A549 (cell line): ENCODE measurements at regions not wholly inside any gene's neighbourhood (a gene's known extent, or its start where the extent isn't known, plus 50 kb on each side); places are given as distances from the start of the nearest gene placed in this dataset.

Source experiments
- EP300 ChIP-seq, 2 experiments: fragments of >200 bp; sonication (Bioruptor Twin); formaldehyde crosslinking; IDR thresholded peaks; 2 replicates in 1 of 2; 3 replicates in 1 of 2; pipeline ENCODE4 v1.6.1; 2016 to 2017
- JUNB ChIP-seq: fragments of >200 bp; sonication (Bioruptor Twin); formaldehyde crosslinking; IDR thresholded peaks from 2 replicates; pipeline ENCODE4 v1.6.1; 2016
- PHF8 ChIP-seq: fragments of 200-600 bp; sonication (generic); IDR thresholded peaks from 2 replicates; pipeline ENCODE4 v1.6.1; 2016; ENCODE audit warnings: low read depth, mild to moderate bottlenecking, antibody characterized with exemption, moderate library complexity, borderline replicate concordance
- RAD21 ChIP-seq, 2 experiments: fragments of >200 bp in 1 of 2; sonication (Bioruptor Twin) in 1 of 2; formaldehyde crosslinking in 1 of 2; IDR thresholded peaks in 1 of 2; conservative IDR thresholded peaks in 1 of 2; 2 replicates in 1 of 2; 3 replicates in 1 of 2; pipeline ENCODE4 v1.6.1; 2012 to 2018; ENCODE audit warnings: inconsistent platforms in 1 of 2
- SMC3 ChIP-seq: fragments of >200 bp; sonication (Bioruptor Twin); formaldehyde crosslinking; IDR thresholded peaks from 3 replicates; pipeline ENCODE4 v1.6.1; 2018; ENCODE audit warnings: inconsistent platforms
- SREBF2 ChIP-seq: fragments of 450-650 bp; IDR thresholded peaks from 2 replicates; pipeline ENCODE4 v1.6.1; 2014; ENCODE audit warnings: mild to moderate bottlenecking, moderate library complexity
- TF ChIP-seq, protein P1 (sequence below): fragments of >200 bp; sonication (Bioruptor Twin); formaldehyde crosslinking; IDR thresholded peaks from 3 replicates; pipeline ENCODE4 v1.5.1; 2016
- TF ChIP-seq, protein P2 (sequence below): fragments of 250-450 bp; sonication (Bioruptor Pico); IDR thresholded peaks from 2 replicates; pipeline ENCODE4 v1.5.0; 2021; ENCODE audit warnings: mild to moderate bottlenecking, moderate library complexity, borderline replicate concordance

DNA sequence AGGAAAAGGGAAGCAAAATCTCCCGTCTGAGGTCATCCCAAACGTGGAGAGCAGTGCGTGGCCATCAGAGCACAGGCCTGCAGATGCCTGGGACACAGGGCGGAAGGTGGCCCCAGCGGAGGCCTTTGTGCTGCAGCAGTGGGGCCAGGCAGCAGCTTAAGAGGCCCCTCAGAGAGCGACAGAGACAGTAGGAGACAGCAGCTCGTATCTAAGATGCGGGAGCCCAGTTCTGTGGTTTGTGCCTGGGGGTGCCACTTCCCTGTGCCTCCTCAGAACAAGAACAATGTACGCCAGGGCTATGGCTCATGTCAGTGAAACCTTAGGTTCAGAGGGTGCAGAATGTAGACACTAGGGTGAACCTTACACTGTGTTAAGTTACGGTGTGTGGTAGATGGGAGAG is 316.6 kb upstream of the AKR1E2 start:
- TF ChIP-seq SREBF2 (no peak), JUNB (no peak), PHF8 (no peak), SMC3 (no peak), RAD21 (conservative IDR thresholded peaks at IDR 0.05 in 1 of 2, IDR thresholded peaks at IDR 0.05 in 1 of 2) (no peak), EP300 (IDR thresholded peaks at IDR 0.05) (no peak)
- TF ChIP-seq, protein P1, sequence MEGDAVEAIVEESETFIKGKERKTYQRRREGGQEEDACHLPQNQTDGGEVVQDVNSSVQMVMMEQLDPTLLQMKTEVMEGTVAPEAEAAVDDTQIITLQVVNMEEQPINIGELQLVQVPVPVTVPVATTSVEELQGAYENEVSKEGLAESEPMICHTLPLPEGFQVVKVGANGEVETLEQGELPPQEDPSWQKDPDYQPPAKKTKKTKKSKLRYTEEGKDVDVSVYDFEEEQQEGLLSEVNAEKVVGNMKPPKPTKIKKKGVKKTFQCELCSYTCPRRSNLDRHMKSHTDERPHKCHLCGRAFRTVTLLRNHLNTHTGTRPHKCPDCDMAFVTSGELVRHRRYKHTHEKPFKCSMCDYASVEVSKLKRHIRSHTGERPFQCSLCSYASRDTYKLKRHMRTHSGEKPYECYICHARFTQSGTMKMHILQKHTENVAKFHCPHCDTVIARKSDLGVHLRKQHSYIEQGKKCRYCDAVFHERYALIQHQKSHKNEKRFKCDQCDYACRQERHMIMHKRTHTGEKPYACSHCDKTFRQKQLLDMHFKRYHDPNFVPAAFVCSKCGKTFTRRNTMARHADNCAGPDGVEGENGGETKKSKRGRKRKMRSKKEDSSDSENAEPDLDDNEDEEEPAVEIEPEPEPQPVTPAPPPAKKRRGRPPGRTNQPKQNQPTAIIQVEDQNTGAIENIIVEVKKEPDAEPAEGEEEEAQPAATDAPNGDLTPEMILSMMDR = no peak
- TF ChIP-seq, protein P2, sequence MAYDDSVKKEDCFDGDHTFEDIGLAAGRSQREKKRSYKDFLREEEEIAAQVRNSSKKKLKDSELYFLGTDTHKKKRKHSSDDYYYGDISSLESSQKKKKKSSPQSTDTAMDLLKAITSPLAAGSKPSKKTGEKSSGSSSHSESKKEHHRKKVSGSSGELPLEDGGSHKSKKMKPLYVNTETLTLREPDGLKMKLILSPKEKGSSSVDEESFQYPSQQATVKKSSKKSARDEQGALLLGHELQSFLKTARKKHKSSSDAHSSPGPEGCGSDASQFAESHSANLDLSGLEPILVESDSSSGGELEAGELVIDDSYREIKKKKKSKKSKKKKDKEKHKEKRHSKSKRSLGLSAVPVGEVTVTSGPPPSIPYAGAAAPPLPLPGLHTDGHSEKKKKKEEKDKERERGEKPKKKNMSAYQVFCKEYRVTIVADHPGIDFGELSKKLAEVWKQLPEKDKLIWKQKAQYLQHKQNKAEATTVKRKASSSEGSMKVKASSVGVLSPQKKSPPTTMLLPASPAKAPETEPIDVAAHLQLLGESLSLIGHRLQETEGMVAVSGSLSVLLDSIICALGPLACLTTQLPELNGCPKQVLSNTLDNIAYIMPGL (CRISPR knock-in tag) = no peak
